Progenitor cell of endocrine pancreas (in vitro differentiated cells): ENCODE measurements at regions not wholly inside any gene's neighbourhood (a gene's known extent, or its start where the extent isn't known, plus 50 kb on each side); places are given as distances from the start of the nearest gene placed in this dataset.

Experiments used
- DNase-seq: peaks from one replicate; pipeline ENCODE4 v3.0.0; 2021; ENCODE audit warnings: low spot score; ENCODE audit not compliant: unreplicated experiment
- H3K27ac Mint-ChIP-seq: 2 replicates; pipeline ENCODE4 v1.8.0; 2021; ENCODE audit warnings: mild to moderate bottlenecking, moderate library complexity, mixed read lengths
- H3K27me3 Mint-ChIP-seq: 2 replicates; pipeline ENCODE4 v1.8.0; 2021; ENCODE audit warnings: mixed read lengths
- H3K36me3 Mint-ChIP-seq: 2 replicates; pipeline ENCODE4 v1.8.0; 2022; ENCODE audit warnings: mixed read lengths; ENCODE audit not compliant: insufficient read depth
- H3K4me1 Mint-ChIP-seq: 2 replicates; pipeline ENCODE4 v1.8.0; 2021; ENCODE audit warnings: low read depth, mixed read lengths
- H3K4me3 Mint-ChIP-seq: 2 replicates; pipeline ENCODE4 v1.8.0; 2021; ENCODE audit warnings: low read depth, mild to moderate bottlenecking, moderate library complexity, mixed read lengths
- H3K9me3 Mint-ChIP-seq: 2 replicates; pipeline ENCODE4 v1.8.0; 2021; ENCODE audit warnings: low read depth, mixed read lengths
- TF ChIP-seq, protein P1 (sequence below): fragments of 200-600 bp; sonication (generic); IDR thresholded peaks from one replicate; pipeline ENCODE4 v1.5.0; 2021; ENCODE audit warnings: antibody characterized with exemption, mild to moderate bottlenecking; ENCODE audit not compliant: unreplicated experiment

GRCh38 chr17:72387969-72388368, 267.1 kb downstream of the SOX9 start:
- H3K27ac Mint-ChIP-seq = no peak overlapping the region
- peaks cover 32% of the 10 kb centered on the region for H3K4me1 Mint-ChIP-seq
- H3K4me3 Mint-ChIP-seq = no peak overlapping the region
- H3K27me3 Mint-ChIP-seq = peaks cover 6% of the 10 kb centered on the region
- no peaks in the 10 kb centered on the region for H3K36me3 Mint-ChIP-seq
- H3K9me3 Mint-ChIP-seq = no peaks in the 10 kb centered on the region
- no peak for DNase-seq
- TF ChIP-seq, protein P1, sequence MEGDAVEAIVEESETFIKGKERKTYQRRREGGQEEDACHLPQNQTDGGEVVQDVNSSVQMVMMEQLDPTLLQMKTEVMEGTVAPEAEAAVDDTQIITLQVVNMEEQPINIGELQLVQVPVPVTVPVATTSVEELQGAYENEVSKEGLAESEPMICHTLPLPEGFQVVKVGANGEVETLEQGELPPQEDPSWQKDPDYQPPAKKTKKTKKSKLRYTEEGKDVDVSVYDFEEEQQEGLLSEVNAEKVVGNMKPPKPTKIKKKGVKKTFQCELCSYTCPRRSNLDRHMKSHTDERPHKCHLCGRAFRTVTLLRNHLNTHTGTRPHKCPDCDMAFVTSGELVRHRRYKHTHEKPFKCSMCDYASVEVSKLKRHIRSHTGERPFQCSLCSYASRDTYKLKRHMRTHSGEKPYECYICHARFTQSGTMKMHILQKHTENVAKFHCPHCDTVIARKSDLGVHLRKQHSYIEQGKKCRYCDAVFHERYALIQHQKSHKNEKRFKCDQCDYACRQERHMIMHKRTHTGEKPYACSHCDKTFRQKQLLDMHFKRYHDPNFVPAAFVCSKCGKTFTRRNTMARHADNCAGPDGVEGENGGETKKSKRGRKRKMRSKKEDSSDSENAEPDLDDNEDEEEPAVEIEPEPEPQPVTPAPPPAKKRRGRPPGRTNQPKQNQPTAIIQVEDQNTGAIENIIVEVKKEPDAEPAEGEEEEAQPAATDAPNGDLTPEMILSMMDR = no peak

DNA sequence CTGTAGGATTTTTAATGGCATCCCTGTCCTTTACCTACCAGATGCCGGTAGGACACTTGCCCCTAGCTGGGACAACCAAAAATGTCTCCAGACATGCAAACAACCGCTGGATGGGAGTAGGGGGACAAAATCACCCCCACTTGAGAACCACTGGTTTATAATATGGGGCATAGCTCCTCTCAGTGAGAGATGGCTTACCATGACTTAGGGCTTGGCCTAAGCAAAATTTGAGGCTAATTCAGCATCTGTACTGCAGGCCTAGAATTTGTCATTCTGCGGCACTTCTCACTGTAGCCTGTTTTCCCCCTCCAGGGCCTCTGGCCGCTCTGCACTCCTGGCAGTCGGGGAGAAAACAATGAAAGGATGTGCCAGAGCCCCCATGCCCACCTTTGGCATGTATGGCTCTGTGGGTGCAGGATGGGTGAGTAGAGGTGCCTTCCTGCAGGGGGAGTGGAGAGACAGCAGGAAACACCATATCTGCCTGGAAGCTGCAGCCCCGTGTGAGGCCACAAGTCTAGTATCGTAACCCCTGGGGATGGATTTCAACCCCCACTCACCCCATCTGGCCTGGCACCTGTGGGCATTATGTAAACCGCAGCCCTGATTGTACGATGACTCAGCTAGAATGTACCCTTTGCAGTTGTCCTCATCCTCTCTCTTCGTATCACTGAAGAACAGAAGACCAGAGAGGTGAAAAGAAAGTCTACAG, 268.1 kb downstream of the SOX9 start:
- no peak overlapping the region for H3K27ac Mint-ChIP-seq
- H3K4me3 Mint-ChIP-seq = no peak overlapping the region

DNA sequence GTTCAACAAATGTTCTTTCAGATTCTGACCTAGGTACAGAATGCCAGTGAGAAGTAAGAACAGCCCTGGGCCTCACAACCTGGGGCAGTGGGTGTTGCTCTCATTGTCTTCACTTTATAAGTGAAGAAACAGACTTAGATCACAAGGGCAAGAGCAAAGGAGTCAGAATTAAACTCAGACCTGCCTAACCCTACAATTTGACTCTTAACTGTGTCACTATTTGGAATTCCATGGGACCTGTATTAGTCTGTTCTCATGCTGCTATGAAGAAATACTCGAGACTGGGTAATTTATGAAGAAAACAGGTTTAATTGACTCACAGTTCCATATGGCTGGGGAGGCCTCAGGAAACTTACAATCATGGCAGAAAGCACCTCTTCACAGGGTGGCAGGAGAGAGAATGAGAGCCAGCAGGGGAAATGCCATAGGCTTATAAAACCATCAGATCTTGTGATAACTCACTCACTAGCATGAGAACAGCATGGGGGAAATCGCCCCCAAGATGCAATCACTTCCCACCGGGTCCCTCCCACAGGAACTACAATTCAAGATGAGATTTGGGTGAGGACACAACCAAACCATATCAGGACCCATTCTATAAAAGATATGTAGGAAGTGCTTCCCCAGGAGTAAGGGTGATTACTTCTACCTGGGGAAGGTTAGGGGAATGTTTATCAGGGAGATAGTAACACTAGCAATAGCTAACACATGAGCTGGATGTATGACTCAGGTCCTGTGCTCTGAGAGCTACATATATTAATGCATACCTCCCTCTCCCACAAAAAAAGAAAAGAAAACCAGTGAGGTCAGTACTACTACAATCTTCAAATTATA, 270.1 kb downstream of the SOX9 start:
- DNase-seq = no peak
- Mint-ChIP-seq H3K4me1 (peaks cover 18% of the 10 kb centered on the region), H3K27ac (no peak overlapping the region), H3K36me3 (peaks cover 4% of the 10 kb centered on the region), H3K4me3 (no peak overlapping the region), H3K27me3 (peaks cover 12% of the 10 kb centered on the region), H3K9me3 (no peaks in the 10 kb centered on the region)
- TF ChIP-seq, protein P1 = no peak

More for the DNA sequence above, 268.1 kb downstream of the SOX9 start:
- Mint-ChIP-seq H3K9me3 (no peaks in the 10 kb centered on the region), H3K27me3 (peaks cover 6% of the 10 kb centered on the region), H3K4me1 (peaks cover 25% of the 10 kb centered on the region), H3K36me3 (no peaks in the 10 kb centered on the region)
- TF ChIP-seq, protein P1 = no peak
- DNase-seq = no peak

- TF ChIP-seq, protein P1 = no peak
- Mint-ChIP-seq H3K4me3 (no peak overlapping the region), H3K27ac (no peak overlapping the region), H3K27me3 (peaks cover 12% of the 10 kb centered on the region), H3K36me3 (peaks cover 5% of the 10 kb centered on the region), H3K9me3 (no peaks in the 10 kb centered on the region), H3K4me1 (peaks cover 8% of the 10 kb centered on the region)
- DNase-seq = no peak
Observed at GRCh38 chr17:72392056-72393010, 271.5 kb downstream of the SOX9 start.

- Mint-ChIP-seq H3K27me3 (peaks cover 12% of the 10 kb centered on the region), H3K4me3 (no peak overlapping the region), H3K4me1 (peaks cover 3% of the 10 kb centered on the region), H3K27ac (no peak overlapping the region), H3K9me3 (peaks cover 3% of the 10 kb centered on the region), H3K36me3 (peaks cover 11% of the 10 kb centered on the region)
- TF ChIP-seq, protein P1 = no peak
- DNase-seq = no peak
Observed at GRCh38 chr17:72393553-72393952, 272.7 kb downstream of the SOX9 start.
